HFF-Myc (cell line): ENCODE measurements at regions not wholly inside any gene's neighbourhood (a gene's known extent, or its start where the extent isn't known, plus 50 kb on each side); places are given as distances from the start of the nearest gene placed in this dataset.

Source experiments
- DNase-seq: peaks from one replicate; pipeline ENCODE4 v3.0.0-alpha.2; 2011; ENCODE audit warnings: low read depth; ENCODE audit errors: extremely low read depth
- H3K4me3 ChIP-seq: replicated peaks from 2 replicates; pipeline ENCODE4 v1.5.1; 2011; ENCODE audit warnings: low read depth, mild to moderate bottlenecking, control low read depth, low read length
- TF ChIP-seq, protein P1 (sequence below): IDR thresholded peaks from 2 replicates; pipeline ENCODE4 v1.5.1; 2012; ENCODE audit warnings: mild to moderate bottlenecking, low read depth, low read length, control low read depth; ENCODE audit errors: missing control alignments

DNA sequence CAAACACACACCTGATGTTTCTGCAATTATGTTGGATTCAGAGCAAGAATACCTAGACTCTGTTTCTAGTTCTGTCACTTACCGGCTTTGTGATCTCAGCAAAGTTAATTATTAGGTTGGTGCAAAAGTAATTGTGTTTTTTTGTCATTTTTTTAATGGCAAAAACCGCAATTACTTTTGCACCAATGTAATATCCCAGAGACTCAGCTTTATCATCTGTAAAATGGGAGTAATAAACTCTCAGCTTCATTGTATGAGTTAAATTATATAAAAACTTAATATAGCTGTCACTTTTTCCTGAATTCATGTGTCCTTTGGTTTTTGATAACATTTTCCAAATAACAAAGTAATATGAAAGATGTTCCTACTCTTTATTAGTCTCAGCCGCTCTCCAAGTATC is 251.7 kb downstream of the TRIB2 start:
- TF ChIP-seq, protein P1, sequence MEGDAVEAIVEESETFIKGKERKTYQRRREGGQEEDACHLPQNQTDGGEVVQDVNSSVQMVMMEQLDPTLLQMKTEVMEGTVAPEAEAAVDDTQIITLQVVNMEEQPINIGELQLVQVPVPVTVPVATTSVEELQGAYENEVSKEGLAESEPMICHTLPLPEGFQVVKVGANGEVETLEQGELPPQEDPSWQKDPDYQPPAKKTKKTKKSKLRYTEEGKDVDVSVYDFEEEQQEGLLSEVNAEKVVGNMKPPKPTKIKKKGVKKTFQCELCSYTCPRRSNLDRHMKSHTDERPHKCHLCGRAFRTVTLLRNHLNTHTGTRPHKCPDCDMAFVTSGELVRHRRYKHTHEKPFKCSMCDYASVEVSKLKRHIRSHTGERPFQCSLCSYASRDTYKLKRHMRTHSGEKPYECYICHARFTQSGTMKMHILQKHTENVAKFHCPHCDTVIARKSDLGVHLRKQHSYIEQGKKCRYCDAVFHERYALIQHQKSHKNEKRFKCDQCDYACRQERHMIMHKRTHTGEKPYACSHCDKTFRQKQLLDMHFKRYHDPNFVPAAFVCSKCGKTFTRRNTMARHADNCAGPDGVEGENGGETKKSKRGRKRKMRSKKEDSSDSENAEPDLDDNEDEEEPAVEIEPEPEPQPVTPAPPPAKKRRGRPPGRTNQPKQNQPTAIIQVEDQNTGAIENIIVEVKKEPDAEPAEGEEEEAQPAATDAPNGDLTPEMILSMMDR: no peak
- DNase-seq: no peak
- no peak overlapping the region for H3K4me3 ChIP-seq

- H3K4me3 ChIP-seq: no peak overlapping the region
- TF ChIP-seq, protein P1: no peak
- peak; percentile 44 for DNase-seq
Measured at GRCh38 chr2:12970861-12971260, 254.1 kb downstream of the TRIB2 start.

- no peak for DNase-seq
- TF ChIP-seq, protein P1: no peak
Measured at GRCh38 chr2:12971581-12972365, 255.0 kb downstream of the TRIB2 start.

DNA sequence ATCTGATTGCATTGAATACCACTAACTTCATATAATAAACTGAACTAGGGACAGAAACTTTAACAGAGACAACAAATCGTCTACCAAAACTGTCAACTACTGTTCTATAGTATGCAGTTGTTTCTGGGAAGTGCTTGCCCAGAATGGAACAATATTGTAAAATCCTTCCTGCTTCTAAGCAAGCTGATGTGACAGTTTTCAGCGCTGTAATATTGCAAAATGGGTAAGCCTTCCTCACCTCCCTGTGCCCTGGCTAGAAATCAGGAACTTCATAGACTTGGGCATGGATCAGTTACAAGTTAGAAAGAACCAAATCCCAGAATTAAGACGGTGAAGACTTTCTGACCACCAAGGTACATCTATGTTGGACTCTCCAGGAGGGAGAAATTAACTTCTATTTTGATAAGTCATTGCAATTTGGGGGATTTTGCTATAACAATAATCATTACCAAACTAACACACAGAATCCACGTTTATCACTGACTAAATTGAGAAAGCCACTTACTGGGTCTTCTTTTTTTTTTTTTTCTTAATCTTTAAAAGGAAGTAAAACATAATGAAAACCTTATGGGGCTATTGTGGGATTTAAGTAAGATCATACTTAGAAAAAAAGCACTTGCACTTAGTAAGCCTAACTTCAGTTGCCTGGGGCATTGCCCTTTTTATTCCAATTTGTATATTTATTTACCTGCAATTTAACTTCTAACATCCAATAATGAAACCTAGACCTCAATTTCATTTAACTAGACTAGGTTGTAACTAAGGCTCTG is 261.5 kb downstream of the TRIB2 start:
- no peak for DNase-seq
- H3K4me3 ChIP-seq: no peak overlapping the region

More at GRCh38 chr2:12971581-12972365, 255.0 kb downstream of the TRIB2 start:
- H3K4me3 ChIP-seq: no peak overlapping the region

GRCh38 chr2:12979066-12979465 is 262.3 kb downstream of the TRIB2 start:
- H3K4me3 ChIP-seq: no peak overlapping the region
- DNase-seq: no peak
- TF ChIP-seq, protein P1: no peak

More for the DNA sequence above, 261.5 kb downstream of the TRIB2 start:
- TF ChIP-seq, protein P1: no peak

- H3K4me3 ChIP-seq: no peak overlapping the region
- TF ChIP-seq, protein P1: no peak
Measured at GRCh38 chr2:12980817-12981216, 264.1 kb downstream of the TRIB2 start.

More at GRCh38 chr2:12980817-12981216, 264.1 kb downstream of the TRIB2 start:
- no peak for DNase-seq
